ENCODE measurements at regions not wholly inside any gene's neighbourhood (a gene's known extent, or its start where the extent isn't known, plus 50 kb on each side); places are given as distances from the start of the nearest gene placed in this dataset.

DNA sequence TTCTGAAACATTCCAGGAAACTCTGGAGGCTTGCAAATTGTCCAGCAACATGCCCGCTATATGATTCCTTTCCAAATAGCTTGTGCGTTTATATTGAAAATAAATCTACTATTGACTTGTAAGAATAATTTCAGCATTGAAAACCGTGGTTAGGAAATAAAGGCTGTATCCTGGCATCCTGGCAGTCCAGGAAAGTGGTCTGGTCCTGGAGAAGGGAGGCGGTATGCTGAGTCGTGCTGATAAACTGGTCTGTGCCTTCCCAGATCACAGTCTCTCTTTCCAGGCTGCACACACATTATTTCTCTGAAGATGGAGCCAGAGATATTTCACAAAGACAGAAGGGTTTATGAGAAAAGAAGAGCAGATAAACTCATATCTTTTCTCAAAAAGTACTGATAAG lies 350.1 kb upstream of the COBL start:
- no peak for DNase-seq (ENCODE audit: low read depth)

DNA sequence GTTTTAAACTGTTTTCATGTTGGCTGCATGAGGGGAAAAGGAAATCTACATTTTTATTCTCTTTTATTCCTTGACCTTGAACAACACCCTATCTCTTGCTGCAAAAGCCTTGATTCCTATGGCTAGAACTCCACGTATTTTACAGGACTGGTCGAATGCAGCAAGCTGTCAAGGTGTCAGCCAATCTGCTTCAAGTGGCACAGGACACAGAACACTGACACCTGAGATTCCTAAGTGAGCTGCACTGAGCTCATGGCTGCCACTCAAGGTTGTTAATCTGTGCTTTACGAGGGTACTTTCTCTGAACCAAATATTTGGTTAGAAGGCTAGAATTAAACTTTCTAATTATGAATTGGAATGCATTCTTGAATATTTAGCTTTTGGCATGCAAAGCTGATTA lies 349.7 kb upstream of the COBL start:
- DNase-seq (ENCODE audit: low read depth), result no peak

DNA sequence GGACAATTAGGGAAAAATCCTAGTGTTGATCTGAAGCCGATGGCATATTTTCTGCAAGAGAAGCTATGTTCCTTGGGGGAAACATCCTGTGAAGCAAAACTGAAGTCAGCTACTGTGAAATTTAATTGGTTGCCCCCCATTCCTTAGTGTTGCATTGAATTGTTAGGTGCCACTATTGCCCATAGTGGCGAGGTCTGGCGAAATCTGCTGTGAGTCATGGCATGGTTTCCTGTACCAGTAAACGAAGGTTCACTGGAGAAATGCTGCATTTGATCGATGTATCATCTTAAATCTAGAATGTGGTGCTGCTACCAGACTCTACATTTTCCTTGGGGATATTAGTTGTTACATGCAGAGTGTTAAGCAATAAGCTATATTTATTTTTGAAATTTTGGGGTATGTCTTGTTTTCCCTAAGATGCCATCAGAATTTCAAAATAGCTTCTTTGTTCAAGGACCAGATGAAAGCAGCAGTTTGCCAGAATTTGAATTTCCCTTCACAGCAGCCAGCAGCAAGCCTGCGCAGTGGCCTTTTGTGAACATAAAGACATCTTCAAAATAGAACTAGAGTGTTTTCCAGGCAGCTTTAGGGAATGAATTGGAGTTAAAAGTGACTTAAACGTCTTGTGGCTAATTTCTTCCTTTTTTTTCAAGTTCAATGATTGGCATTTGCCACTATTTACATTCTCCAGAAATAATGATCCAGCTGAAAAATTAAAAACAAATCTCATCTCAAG lies 348.6 kb upstream of the COBL start:
- no peak for DNase-seq (ENCODE audit: low read depth)

DNA sequence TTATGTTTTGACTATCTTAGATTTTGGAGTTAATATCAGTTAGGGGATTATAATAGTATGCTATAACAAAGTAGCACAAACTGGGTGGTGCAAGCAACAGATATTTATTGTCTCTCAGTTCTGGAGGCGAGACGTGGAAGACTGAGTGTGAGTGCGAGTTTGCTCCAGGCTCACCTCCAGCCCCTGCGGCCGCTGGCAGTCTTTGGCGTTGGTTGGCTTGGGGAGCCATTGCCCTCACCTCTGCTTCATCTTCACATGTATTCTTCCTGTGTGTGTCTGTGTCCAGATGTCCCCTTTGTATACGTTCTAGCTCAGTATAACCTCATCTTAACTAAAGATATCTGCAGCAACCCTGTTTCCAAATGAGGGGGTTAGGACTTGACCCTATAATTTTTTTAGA lies 343.9 kb upstream of the COBL start:
- no peak for DNase-seq (ENCODE audit: low read depth)

DNA sequence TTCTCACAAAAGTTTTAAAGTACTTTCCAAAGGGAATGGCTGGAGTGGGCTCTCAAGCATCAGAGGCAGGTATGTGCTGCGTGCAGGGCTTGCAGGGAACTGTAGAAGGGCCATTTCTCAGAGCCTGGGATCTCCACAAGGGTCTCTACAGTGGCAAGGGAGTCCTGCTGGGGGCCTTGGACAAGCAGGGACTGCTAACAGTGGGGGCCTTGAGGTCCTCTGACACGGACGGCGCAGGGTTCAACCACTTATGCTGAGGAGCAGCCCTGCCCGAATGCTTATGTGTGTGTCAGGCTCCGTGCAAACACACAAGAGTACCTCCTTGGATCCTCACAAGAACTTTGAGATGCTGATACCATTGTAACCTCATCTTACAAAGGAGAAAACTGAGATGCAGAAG lies 342.1 kb upstream of the COBL start:
- DNase-seq (ENCODE audit: low read depth), result no peak

- DNase-seq (ENCODE audit: low read depth), result no peak
Observed at GRCh38 chr7:51647931-51648351, 331.3 kb upstream of the COBL start.

DNA sequence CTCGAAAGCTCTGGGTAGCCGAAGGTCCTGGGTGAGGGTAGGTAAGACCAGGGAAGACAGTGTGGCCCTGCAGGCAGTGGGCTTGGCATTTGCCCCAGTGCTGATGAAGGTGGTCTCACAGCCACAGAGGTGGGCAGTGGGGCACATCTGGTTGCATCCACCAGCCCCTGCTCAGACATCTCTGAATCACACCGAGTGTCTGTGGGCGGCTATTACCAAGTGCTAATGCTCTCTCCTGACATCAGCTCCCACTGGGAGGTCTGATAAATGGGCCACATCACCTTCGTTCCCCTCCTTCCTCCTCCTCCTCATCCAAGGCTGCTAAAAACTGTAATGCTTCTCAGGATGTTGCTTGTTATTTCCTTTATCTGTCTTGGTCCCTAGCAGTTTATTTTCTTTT lies 330.9 kb upstream of the COBL start:
- DNase-seq (ENCODE audit: low read depth), result no peak

GRCh38 chr7:51645702-51646298 lies 329.2 kb upstream of the COBL start:
- DNase-seq (ENCODE audit: low read depth), result no peak

- DNase-seq (ENCODE audit: low read depth), result no peak
Observed at GRCh38 chr7:51645255-51645654, 328.6 kb upstream of the COBL start.

DNA sequence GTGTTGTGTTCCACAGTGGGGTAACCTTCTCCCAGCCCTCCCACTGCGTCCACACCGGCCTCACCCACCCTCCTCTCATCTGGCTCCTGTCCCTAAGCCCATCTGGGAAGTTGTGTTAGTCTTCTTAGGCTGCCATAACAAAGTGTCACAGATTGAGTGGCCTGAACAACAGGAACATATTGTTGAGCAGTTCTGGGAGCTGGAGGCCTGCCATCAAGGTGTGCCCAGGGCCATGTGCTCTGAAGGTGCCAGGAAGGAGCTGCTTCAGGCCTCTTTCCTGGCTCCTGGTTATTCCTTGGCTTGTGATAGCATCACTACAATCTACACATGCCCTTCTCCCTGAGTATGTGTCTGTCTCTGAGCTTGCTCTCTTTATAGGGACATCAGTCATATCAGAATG lies 327.6 kb upstream of the COBL start:
- DNase-seq (ENCODE audit: low read depth), result no peak

DNA sequence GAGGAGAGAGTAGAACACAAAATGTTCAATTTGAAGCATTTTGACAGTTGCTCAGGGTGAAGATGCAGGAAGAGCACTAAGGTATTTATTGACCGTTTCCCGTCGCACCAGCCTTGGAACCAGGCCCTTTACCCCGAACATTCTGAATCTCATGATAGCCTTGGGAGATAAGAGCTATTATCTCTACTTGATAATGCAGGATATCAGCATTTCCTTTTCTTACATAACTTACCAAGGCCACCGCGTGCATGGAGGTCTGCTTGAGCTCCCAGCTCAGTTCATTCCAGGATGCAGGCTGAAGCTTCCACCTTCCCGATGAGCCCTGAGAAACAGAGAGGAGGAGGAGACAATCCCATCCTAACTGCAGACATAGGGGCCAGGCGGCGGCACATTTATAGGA lies 324.2 kb upstream of the COBL start:
- no peak for DNase-seq (ENCODE audit: low read depth)

GRCh38 chr7:51639661-51640334 lies 323.2 kb upstream of the COBL start:
- no peak for DNase-seq (ENCODE audit: low read depth)

- no peak for DNase-seq (ENCODE audit: low read depth)
Observed at GRCh38 chr7:51636503-51636902, 319.9 kb upstream of the COBL start.

DNA sequence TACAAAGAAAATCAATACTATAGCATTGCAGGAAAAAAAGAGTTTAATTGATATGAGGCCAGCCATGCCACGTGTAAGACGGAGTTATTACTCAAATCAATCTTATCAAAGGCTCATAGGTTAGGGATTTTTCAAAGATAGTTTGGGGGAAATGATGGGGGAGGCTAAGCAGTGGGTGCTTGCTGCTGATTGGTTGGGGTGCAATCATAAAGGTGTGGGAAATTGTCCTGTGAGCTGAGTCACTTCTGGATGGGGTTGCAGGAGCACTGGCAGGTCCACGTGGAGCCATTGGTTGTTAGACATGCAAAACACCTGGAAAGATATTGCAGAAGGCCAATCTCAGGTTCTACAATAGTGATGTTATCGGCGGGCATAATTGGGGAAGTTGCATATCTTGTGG lies 319.2 kb upstream of the COBL start:
- no peak for DNase-seq (ENCODE audit: low read depth)

- no peak for DNase-seq (ENCODE audit: low read depth)
Observed at GRCh38 chr7:51634538-51634937, 317.9 kb upstream of the COBL start.

GRCh38 chr7:51634025-51634424 lies 317.4 kb upstream of the COBL start:
- no peak for DNase-seq (ENCODE audit: low read depth)

GRCh38 chr7:51633596-51633995 lies 317.0 kb upstream of the COBL start:
- DNase-seq (ENCODE audit: low read depth), result no peak

DNA sequence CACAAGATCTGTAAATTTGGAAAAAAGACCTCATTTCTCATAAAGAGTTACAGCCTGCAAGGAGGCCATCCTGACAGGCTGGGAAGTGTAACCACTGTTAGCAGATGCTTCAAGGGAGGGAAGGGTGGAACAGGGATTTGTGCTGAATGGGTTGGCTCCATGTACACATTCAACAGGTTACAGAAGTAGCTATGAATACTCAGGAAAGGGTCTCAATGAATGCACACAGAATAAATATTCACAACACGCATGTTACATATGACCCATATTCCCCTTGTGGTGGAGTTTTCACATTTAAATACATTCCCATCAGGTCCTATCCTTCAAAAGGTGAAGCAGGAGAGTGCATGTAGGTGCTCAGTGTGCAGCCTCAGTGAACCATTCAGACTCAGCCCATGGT lies 316.4 kb upstream of the COBL start:
- DNase-seq (ENCODE audit: low read depth), result no peak

DNA sequence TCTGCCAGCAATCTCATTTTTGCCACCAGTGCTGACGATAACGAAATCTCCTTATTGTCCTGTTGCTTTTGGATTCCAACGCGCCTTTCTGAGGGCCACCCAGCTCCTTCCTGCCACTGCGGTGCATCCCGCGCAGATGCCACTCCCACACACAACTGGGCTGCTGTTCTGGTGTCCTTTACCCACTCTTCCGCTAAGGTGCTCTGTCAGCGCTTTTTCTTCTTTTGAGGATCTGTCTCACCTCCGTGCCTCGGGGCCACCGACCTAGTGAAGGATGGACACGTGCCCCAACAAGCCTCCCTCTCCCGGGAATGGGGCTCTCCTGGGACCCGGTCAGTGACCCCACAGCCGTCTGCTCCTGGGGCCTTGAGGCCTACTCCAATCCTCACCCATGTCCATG lies 314.3 kb upstream of the COBL start:
- DNase-seq (ENCODE audit: low read depth), result no peak

GRCh38 chr7:51629206-51629605 lies 312.6 kb upstream of the COBL start:
- no peak for DNase-seq (ENCODE audit: low read depth)

DNA sequence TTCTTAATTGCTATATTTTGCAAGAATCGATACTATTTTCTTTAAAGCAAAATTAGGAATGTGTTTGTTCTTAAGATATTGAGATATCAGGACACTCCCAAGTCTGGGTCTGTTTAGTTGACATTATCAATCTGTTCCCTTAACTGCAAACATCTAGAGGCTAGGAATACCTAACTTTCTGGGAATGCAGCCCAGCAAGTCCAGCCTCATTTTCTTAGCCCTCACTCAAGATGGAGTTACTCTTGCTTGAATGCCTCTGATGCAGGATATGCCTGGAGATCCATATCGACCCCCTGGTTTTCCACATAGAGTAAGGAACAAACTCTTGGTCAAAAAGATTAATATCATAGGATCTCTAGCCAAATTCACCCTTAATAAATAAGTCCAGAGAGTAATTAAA lies 305.3 kb upstream of the COBL start:
- DNase-seq (ENCODE audit: low read depth), result no peak

DNA sequence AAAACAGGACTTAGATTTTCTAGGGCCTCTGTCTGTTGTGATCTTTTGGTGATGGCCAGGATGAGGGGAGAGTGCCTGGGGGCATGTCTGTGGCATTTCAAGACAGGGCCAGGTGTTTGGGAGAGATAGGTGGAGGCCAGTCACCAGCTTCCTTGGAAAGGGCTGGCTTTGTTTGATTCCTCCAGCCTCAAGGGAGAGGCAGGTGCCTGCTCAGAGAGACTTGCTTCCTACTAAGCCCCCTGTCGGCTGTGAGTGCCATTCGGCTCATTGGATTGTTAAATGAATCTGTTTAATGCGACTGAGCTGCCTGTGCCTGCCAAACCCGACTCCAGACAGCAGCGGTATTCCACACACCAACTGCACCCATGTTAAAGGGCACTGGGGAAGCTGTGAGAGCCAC lies 304.1 kb upstream of the COBL start:
- no peak for DNase-seq (ENCODE audit: low read depth)

GRCh38 chr7:51619880-51620279 lies 303.3 kb upstream of the COBL start:
- DNase-seq (ENCODE audit: low read depth), result no peak

DNA sequence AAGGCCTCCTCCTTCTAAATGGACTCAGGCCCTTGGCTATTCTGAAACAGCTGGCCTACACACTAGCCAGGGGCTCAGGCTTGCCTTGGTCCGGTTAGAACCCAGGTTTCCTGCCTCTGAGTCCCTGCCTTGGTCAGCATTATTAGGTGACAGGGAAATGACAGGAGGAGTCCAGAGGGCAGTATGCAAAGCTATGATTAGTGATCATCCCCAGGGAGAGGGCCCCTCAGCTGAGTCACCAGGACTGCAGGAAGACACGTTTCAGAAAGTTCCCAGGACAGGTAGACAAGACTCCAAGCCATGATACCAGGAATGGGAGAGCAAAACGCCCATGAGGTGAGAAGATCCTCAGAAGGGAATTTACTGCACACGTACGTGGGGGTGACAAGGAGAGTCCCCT lies 301.1 kb upstream of the COBL start:
- no peak for DNase-seq (ENCODE audit: low read depth)

Data from activated T-cell treated with anti-CD3 and anti-CD28 coated beads for 1 hour (primary cell).